Lower leg skin (tissue), 4 donors: ENCODE measurements at regions not wholly inside any gene's neighbourhood (a gene's known extent, or its start where the extent isn't known, plus 50 kb on each side); places are given as distances from the start of the nearest gene placed in this dataset.
A peak's percentile ranks its signal among the peaks of the same experiment; 100 is the strongest.
"Not testable (repeated sequence)": the region's sequence is repeated elsewhere in the genome, so short reads cannot be mapped to it uniquely, and the experiment has no call there.

Source experiments
- DNase-seq, 2 donors: peaks; one replicate each; pipeline ENCODE4 v3.0.0-alpha.2; 2019; ENCODE audit warnings: low spot score in 2 of 2
- H3K4me3 ChIP-seq: fragments of 200-600 bp; sonication (generic); 2 replicates; pipeline ENCODE4 v1.5.1; 2017; ENCODE audit warnings: mild to moderate bottlenecking, low read depth; ENCODE audit not compliant: poor library complexity, severe bottlenecking
- CTCF ChIP-seq, 3 donors: fragments of 450-650 bp; IDR thresholded peaks; one replicate each; pipeline ENCODE4 v1.5.1; 2016; ENCODE audit warnings: antibody characterized with exemption in 3 of 3, mild to moderate bottlenecking in 3 of 3, moderate library complexity in 2 of 3
- POLR2A ChIP-seq, 2 donors: fragments of 450-650 bp; IDR thresholded peaks; one replicate each; pipeline ENCODE4 v1.6.1; 2016 to 2017; ENCODE audit warnings: antibody characterized with exemption in 2 of 2, mild to moderate bottlenecking in 1 of 2, moderate library complexity in 1 of 2
- WGBS, 2 donors: methylation state at CpG; one replicate each; pipeline ENCODE4 v1.1.5; 2018; 5-methylcytosine and 5-hydroxymethylcytosine counted together
- intact Hi-C: fragments of 100-400 bp; cut with DNase I; formaldehyde crosslinking; loops from one replicate; pipeline ENCODE4 v1.15.0; 2023; ENCODE audit warnings: low total_unique reads

DNA sequence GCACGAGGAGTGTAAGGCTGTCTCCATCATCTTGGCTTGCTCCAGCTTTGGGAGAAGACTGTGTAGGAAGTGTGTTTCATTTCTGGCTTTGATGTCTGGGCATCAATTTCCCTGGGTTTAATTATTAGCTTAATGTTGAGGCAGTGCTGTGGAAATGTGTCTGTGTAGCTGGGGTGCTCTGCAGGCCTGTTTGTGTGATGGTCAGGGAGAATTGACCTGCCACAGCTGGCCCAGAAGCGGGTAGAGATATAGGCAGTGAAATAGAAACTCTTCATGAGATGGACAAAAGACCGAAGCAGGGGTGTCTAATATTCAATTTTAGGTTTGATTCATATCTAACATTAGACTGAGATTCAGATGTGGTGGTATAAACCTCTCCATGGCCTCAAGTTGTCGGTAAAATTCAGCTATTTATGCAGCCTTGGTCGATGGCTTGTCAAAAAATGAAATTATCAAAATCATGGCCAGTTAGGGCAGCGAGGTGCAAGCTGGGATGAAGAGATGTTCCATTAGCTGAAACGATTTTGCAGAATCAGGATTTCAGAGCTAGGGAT, 95.3 kb upstream of the SNX9 start:
- 75 to 87% methylated on average over 7 of the region's 7 CpGs for WGBS, 2 donors
- intact Hi-C loops, result no loop called here
- DNase-seq, result peak in 1 of 2 donors; percentile 18
- H3K4me3 ChIP-seq, result no peak overlapping the region
- TF ChIP-seq CTCF (IDR thresholded peaks at IDR 0.05) (no peak), POLR2A (IDR thresholded peaks at IDR 0.05) (no peak)

DNA sequence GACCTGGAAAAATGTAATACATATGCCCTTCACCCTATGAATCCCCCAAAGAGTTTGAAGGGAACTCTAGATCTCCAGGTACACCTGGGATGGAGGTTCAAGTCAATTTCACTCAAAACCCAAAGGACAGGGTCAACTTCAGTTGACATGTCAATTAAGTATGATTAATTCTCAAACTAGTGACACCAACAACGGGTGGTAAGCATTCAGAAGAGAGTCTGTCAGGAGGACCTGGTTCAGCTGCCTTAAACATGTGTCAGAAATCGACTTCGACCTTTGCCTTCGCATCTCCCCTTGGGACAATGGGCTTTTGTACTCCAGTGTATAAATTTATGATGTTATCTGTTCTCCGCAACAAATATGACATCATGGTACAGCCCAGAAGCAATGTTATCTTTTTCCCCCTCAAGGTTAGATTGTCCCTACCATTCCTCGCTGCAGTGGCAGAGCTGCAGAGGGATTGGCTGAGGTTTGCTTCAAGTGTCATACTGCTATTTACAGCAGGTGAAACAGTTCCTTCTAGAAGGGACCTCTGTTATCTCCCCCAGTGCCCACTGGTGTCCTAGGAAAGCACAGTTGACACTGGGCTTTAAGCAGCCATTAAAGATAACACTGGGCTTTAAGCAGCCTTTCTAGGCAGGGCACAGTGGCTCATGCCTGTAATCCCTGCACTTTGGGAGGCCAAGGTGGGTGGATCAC, 94.7 kb upstream of the SNX9 start:
- intact Hi-C loops, result no loop called here
- DNase-seq, result peak in 1 of 2 donors; percentile 72
- H3K4me3 ChIP-seq, result no peak overlapping the region
- no peak for TF ChIP-seq CTCF (IDR thresholded peaks at IDR 0.05)
- TF ChIP-seq POLR2A (IDR thresholded peaks at IDR 0.05), result no peak
- WGBS, 2 donors, result 77 to 84% methylated on average over 6 of the region's 6 CpGs

DNA sequence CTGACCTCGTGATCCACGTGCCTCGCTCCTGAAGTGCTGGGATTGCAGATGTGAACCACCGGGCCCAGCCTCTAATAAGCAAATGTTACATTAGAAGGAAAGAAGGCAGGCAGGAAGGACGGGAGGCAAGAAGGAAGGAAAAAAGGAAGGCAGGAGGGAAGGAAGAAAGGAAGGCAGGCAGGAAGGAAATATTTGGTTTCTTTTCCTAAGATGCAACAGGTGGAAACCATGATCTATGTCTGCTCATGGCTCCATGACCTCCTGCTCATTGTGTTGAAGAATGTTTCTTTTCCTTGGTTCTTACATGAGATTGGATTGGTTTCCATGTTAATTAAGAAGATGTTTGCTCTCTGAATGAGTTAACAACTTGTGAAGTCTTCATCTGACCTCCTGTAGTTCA, 91.8 kb upstream of the SNX9 start:
- H3K4me3 ChIP-seq, result no peak overlapping the region
- 94 to 95% methylated on average over 5 of the region's 5 CpGs for WGBS, 2 donors
- no peak for DNase-seq
- intact Hi-C loops, result no loop called here
- no peak for TF ChIP-seq CTCF (IDR thresholded peaks at IDR 0.05)
- TF ChIP-seq POLR2A (IDR thresholded peaks at IDR 0.05), result no peak

GRCh38 chr6:157732007-157732406, 91.0 kb upstream of the SNX9 start:
- WGBS, 2 donors, result 77 to 95% methylated on average over 2 of the region's 2 CpGs
- no peak overlapping the region for H3K4me3 ChIP-seq
- intact Hi-C loops, result no loop called here
- peak in 1 of 2 donors; percentile 52 for DNase-seq
- no peak for TF ChIP-seq POLR2A (IDR thresholded peaks at IDR 0.05)
- TF ChIP-seq CTCF (IDR thresholded peaks at IDR 0.05), result no peak

GRCh38 chr6:157732416-157733161, 90.5 kb upstream of the SNX9 start:
- WGBS, 2 donors, result 79 to 85% methylated on average over 8 of the region's 8 CpGs

DNA sequence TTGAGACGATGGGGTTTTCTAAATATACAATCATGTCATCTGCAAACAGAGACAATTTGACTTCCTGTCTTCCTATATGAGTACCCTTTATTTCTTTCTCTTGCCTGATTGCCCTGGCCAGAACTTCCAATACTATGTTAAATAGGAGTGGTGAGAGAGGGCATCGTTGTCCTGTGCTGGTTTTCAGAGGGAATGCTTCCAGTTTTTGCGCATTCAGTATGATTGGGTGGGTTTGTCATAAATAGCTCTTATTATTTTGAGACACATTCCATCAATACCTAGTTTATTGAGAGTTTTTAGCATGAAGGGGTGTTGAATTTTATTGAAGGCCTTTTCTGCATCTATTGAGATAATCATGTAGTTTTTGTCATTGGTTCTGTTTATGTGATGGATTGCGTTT, 86.5 kb upstream of the SNX9 start:
- intact Hi-C loops, H3K4me3 ChIP-seq, DNase-seq: not testable (repeated sequence)
- WGBS, 2 donors, result 89 to 92% methylated on average over 4 of the region's 4 CpGs

More at GRCh38 chr6:157732416-157733161, 90.5 kb upstream of the SNX9 start:
- DNase-seq, result peak in 1 of 2 donors; percentile 15
- TF ChIP-seq POLR2A (IDR thresholded peaks at IDR 0.05) (no peak), CTCF (IDR thresholded peaks at IDR 0.05) (no peak)
- intact Hi-C loops, result no loop called here
- no peak overlapping the region for H3K4me3 ChIP-seq
